Fibroblast of lung (primary cell): ENCODE measurements at regions not wholly inside any gene's neighbourhood (a gene's known extent, or its start where the extent isn't known, plus 50 kb on each side); places are given as distances from the start of the nearest gene placed in this dataset.

ENCODE experiments used
- CTCF ChIP-seq, 2 donors: IDR thresholded peaks in 1 of 2; conservative IDR thresholded peaks in 1 of 2; 1 replicate in 1 of 2; 2 replicates in 1 of 2; pipeline ENCODE4 v1.5.1; 2011 to 2012; ENCODE audit warnings: low read length in 2 of 2, control low read depth in 1 of 2, inconsistent platforms in 1 of 2, low read depth in 1 of 2, mild to moderate bottlenecking in 1 of 2
- EZH2 ChIP-seq: IDR thresholded peaks from 2 replicates; pipeline ENCODE4 v1.5.1; 2012; ENCODE audit warnings: low read length, control low read depth, mild to moderate bottlenecking; ENCODE audit errors: missing control alignments

- TF ChIP-seq CTCF (conservative IDR thresholded peaks at IDR 0.05 in 1 of 2, IDR thresholded peaks at IDR 0.05 in 1 of 2; ENCODE audit: low read depth in 1 of 2, low read length in 2 of 2) (no peak), EZH2 (no peak)
Observed at GRCh38 chr9:111190347-111190746, 139.7 kb downstream of the OR2K2 start.
